CD4-positive, alpha-beta memory T cell (primary cell): ENCODE measurements at regions not wholly inside any gene's neighbourhood (a gene's known extent, or its start where the extent isn't known, plus 50 kb on each side); places are given as distances from the start of the nearest gene placed in this dataset.
A peak's percentile ranks its signal among the peaks of the same experiment; 100 is the strongest.
"Not testable (repeated sequence)": the region's sequence is repeated elsewhere in the genome, so short reads cannot be mapped to it uniquely, and the experiment has no call there.

Experiments used
- CTCF ChIA-PET: fragments of 350-600 bp; sonication (Branson Sonifier 250); formaldehyde crosslinking; loops from one replicate; lab custom pipeline; 2021; ENCODE audit warnings: inconsistent platforms; ENCODE audit not compliant: partially characterized antibody; lab: Charles Lee
- POLR2A ChIA-PET: fragments of 350-600 bp; sonication (Branson Sonifier 250); formaldehyde crosslinking; loops from one replicate; lab custom pipeline; 2021; ENCODE audit not compliant: partially characterized antibody; lab: Charles Lee
- DNase-seq, 5 donors: peaks; one replicate each; pipeline versions ENCODE4 v3.0.0 to v3.0.0-alpha.2; 2020 to 2022; ENCODE audit warnings: mixed read lengths in 1 of 5
- H3K27ac ChIP-seq: one replicate; pipeline ENCODE4 v1.7.0; 2013; ENCODE audit warnings: low read depth, low read length
- H3K27me3 ChIP-seq: 2 replicates; pipeline ENCODE4 v1.7.0; 2013; ENCODE audit warnings: mild to moderate bottlenecking, low read length, moderate library complexity; ENCODE audit not compliant: insufficient read depth
- H3K36me3 ChIP-seq: 2 replicates; pipeline ENCODE4 v1.7.0; 2013; ENCODE audit warnings: mild to moderate bottlenecking, low read length, moderate library complexity; ENCODE audit not compliant: insufficient read depth
- H3K4me1 ChIP-seq: 2 replicates; pipeline ENCODE4 v1.7.0; 2013; ENCODE audit warnings: mild to moderate bottlenecking, low read length, moderate library complexity; ENCODE audit not compliant: insufficient read depth
- H3K4me3 ChIP-seq, 2 donors: one replicate each; pipeline ENCODE4 v1.7.0; 2013; ENCODE audit warnings: low read length in 2 of 2, mild to moderate bottlenecking in 1 of 2
- H3K9me3 ChIP-seq, 2 donors: one replicate each; pipeline ENCODE4 v1.7.0; 2013; ENCODE audit warnings: low read length in 2 of 2, control low read depth in 1 of 2; ENCODE audit not compliant: control insufficient read depth in 1 of 2
- H3K27ac Mint-ChIP-seq, 7 donors: one replicate each; pipeline ENCODE4 v1.8.0; 2020 to 2021; ENCODE audit warnings: mixed read lengths in 7 of 7, mild to moderate bottlenecking in 6 of 7, inconsistent platforms in 3 of 7, moderate library complexity in 3 of 7
- H3K27me3 Mint-ChIP-seq, 2 donors: one replicate each; pipeline ENCODE4 v1.8.0; 2020 to 2021; ENCODE audit warnings: mixed read lengths in 2 of 2
- H3K36me3 Mint-ChIP-seq, 2 donors: one replicate each; pipeline ENCODE4 v1.8.0; 2020 to 2021; ENCODE audit warnings: mixed read lengths in 2 of 2, inconsistent platforms in 1 of 2, mild to moderate bottlenecking in 1 of 2
- H3K4me1 Mint-ChIP-seq, 4 donors: one replicate each; pipeline ENCODE4 v1.8.0; 2020 to 2021; ENCODE audit warnings: mixed read lengths in 4 of 4, mild to moderate bottlenecking in 1 of 4
- H3K4me3 Mint-ChIP-seq, 8 donors: one replicate each; pipeline ENCODE4 v1.8.0; 2020 to 2021; ENCODE audit warnings: mixed read lengths in 8 of 8, mild to moderate bottlenecking in 7 of 8, moderate library complexity in 6 of 8, inconsistent platforms in 3 of 8
- H3K9me3 Mint-ChIP-seq, 8 donors: one replicate each; pipeline ENCODE4 v1.8.0; 2020 to 2021; ENCODE audit warnings: mixed read lengths in 8 of 8, mild to moderate bottlenecking in 5 of 8, inconsistent platforms in 3 of 8, moderate library complexity in 1 of 8
- intact Hi-C: fragments of 100-400 bp; cut with micrococcal nuclease; formaldehyde crosslinking; loops from one replicate; pipeline ENCODE4 v1.15.1; 2023

- DNase-seq = no peak
- no peak overlapping the region for H3K27ac ChIP-seq
- POLR2A ChIA-PET = no interaction called here
- no peak overlapping the region for H3K4me3 Mint-ChIP-seq
- no peaks in the 10 kb centered on the region for H3K4me1 Mint-ChIP-seq
- no peaks in the 10 kb centered on the region for H3K27me3 Mint-ChIP-seq
- CTCF ChIA-PET = no interaction called here
- H3K36me3 ChIP-seq = no peaks in the 10 kb centered on the region
- H3K4me3 ChIP-seq = no peak overlapping the region
- H3K27me3 ChIP-seq = no peaks in the 10 kb centered on the region
- no peaks in the 10 kb centered on the region for H3K4me1 ChIP-seq
- no peaks in the 10 kb centered on the region for H3K9me3 ChIP-seq
- no peaks in the 10 kb centered on the region for H3K36me3 Mint-ChIP-seq
- H3K9me3 Mint-ChIP-seq = peaks cover 2 to 18% (median 7%) of the 10 kb centered on the region in 8 donors
- intact Hi-C loops = no loop called here
- H3K27ac Mint-ChIP-seq = no peak overlapping the region
Observed at GRCh38 chr9:108039012-108039411, 549.4 kb upstream of the KLF4 start.

DNA sequence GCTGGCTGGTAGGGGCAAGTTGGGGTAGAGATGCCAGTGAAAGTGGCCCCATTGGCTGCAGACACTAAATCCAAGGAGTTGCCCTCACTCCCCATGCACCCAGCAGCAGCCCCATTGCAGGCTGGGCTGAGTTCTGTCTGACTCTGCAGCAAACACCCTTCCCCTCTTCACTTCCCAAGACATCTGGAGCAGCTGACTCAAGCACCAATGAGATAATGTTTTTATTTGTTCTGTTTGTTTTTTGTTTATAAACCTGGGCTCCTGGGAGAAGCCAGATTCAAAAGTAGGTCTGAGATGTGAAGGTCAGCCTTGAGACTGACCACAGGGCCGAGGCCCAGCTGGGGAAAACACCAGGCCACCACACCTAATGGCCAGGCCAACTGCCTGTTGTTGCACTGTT lies 545.9 kb upstream of the KLF4 start:
- no peak overlapping the region for H3K27ac ChIP-seq
- H3K36me3 ChIP-seq = no peaks in the 10 kb centered on the region
- no peak overlapping the region for H3K27ac Mint-ChIP-seq
- ChIA-PET POLR2A (no interaction called here), CTCF (no interaction called here)
- H3K4me1 ChIP-seq = no peaks in the 10 kb centered on the region
- no peaks in the 10 kb centered on the region for H3K27me3 ChIP-seq
- DNase-seq = no peak
- H3K4me3 Mint-ChIP-seq = no peak overlapping the region
- no peaks in the 10 kb centered on the region for H3K9me3 ChIP-seq
- no peaks in the 10 kb centered on the region for H3K4me1 Mint-ChIP-seq
- intact Hi-C loops = no loop called here
- no peaks in the 10 kb centered on the region for H3K27me3 Mint-ChIP-seq
- H3K36me3 Mint-ChIP-seq = no peaks in the 10 kb centered on the region
- H3K4me3 ChIP-seq = no peak overlapping the region
- H3K9me3 Mint-ChIP-seq = peaks cover 4 to 18% (median 8%) of the 10 kb centered on the region in 8 donors

DNA sequence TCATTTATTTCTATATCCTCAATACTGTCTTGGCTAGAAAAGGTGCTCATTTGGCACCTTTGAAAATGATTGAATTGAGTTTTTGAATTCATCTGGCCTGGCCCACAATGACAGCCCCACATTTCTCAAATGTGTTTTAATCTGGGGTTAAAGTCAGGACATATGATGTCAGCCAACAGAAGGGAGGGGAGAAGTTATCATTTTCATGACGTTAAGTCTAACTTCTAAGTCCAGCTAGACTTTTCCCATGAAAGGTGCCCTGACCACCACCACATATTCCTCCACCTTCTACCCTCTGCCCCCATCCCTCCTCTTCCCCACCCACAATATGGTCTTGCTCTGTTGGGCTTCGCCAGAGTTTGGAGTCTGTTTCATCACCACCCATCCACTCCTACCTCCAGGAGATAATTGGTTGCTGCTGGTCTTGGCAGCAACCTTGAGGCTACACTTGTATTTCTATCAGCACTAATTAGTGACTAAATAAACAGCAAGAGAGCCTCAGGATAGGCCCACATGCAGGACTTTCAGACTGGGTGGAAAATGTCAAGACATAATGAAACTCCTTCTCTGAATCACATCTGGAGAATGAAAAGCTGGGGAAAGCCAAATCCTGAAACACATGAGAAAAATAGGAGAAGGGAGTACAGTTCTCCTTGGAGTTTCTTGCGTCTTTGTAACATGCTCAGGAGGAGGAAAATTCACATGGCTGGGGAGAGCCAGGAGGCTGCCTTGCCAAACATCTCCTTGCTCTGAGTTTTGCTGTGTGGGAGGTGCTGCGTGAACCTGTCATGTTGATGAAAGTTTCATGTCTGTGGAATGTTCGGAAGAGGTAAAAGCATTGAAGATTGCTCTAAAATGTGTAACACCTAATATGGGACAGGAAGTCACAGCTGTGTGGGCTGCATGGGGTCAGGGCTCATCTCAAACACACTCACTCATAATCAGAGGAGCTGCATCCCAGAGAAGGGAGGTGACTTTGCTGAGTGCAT lies 544.7 kb upstream of the KLF4 start:
- ChIA-PET CTCF (no interaction called here), POLR2A (no interaction called here)
- no peak overlapping the region for H3K4me3 Mint-ChIP-seq
- H3K4me1 Mint-ChIP-seq = no peaks in the 10 kb centered on the region
- intact Hi-C loops = no loop called here
- Histone ChIP-seq H3K4me1 (no peaks in the 10 kb centered on the region), H3K4me3 (no peak overlapping the region), H3K27ac (no peak overlapping the region), H3K9me3 (no peaks in the 10 kb centered on the region), H3K36me3 (no peaks in the 10 kb centered on the region), H3K27me3 (no peaks in the 10 kb centered on the region)
- DNase-seq = no peak
- no peaks in the 10 kb centered on the region for H3K36me3 Mint-ChIP-seq
- H3K27me3 Mint-ChIP-seq = no peaks in the 10 kb centered on the region
- peaks cover 4 to 18% (median 11%) of the 10 kb centered on the region in 8 donors for H3K9me3 Mint-ChIP-seq
- no peak overlapping the region for H3K27ac Mint-ChIP-seq

DNA sequence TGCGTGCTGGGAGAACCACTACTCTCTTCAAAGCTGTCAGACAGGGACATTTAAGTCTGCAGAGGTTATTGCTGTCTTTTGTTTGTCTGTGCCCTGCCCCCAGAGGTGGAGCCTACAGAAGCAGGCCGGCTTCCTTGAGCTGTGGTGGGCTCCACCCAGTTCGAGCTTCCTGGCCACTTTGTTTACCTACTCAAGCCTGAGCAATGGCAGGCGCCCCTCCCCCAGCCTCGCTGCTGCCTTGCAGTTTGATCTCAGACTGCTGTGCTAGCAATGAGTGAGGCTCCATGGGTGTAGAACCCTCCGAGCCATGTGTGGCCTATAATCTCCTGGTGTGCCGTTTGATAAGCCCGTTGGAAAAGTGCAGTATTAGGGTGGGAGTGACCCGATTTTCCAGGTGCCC lies 542.5 kb upstream of the KLF4 start:
- POLR2A ChIA-PET, H3K36me3 ChIP-seq, intact Hi-C loops, CTCF ChIA-PET, H3K4me1 Mint-ChIP-seq, H3K27ac ChIP-seq, H3K9me3 ChIP-seq, H3K27ac Mint-ChIP-seq, H3K4me3 ChIP-seq, H3K4me1 ChIP-seq, DNase-seq, H3K4me3 Mint-ChIP-seq, H3K36me3 Mint-ChIP-seq, H3K27me3 Mint-ChIP-seq, H3K27me3 ChIP-seq: not testable (repeated sequence)
- H3K9me3 Mint-ChIP-seq = peaks cover 4 to 24% (median 11%) of the 10 kb centered on the region in 8 donors

- H3K4me1 Mint-ChIP-seq, H3K4me3 ChIP-seq, intact Hi-C loops, H3K4me1 ChIP-seq, H3K36me3 Mint-ChIP-seq, H3K36me3 ChIP-seq, POLR2A ChIA-PET, CTCF ChIA-PET, H3K27me3 Mint-ChIP-seq, DNase-seq, H3K27ac Mint-ChIP-seq, H3K27ac ChIP-seq, H3K27me3 ChIP-seq, H3K9me3 ChIP-seq: not testable (repeated sequence)
- Mint-ChIP-seq H3K9me3 (peaks cover 4 to 28% (median 10%) of the 10 kb centered on the region in 8 donors), H3K4me3 (peak overlapping the region in 1 of 8 donors; percentile 22)
Observed at GRCh38 chr9:108031221-108031620, 541.7 kb upstream of the KLF4 start.

- CTCF ChIA-PET, H3K4me1 Mint-ChIP-seq, H3K27ac Mint-ChIP-seq, H3K27ac ChIP-seq, H3K27me3 ChIP-seq, H3K9me3 ChIP-seq, H3K4me3 Mint-ChIP-seq, H3K4me3 ChIP-seq, H3K27me3 Mint-ChIP-seq, H3K36me3 ChIP-seq, POLR2A ChIA-PET, DNase-seq, intact Hi-C loops, H3K4me1 ChIP-seq, H3K36me3 Mint-ChIP-seq: not testable (repeated sequence)
- peaks cover 0 to 27% (median 4%) of the 10 kb centered on the region in 8 donors for H3K9me3 Mint-ChIP-seq
Observed at GRCh38 chr9:108026718-108027117, 537.1 kb upstream of the KLF4 start.

DNA sequence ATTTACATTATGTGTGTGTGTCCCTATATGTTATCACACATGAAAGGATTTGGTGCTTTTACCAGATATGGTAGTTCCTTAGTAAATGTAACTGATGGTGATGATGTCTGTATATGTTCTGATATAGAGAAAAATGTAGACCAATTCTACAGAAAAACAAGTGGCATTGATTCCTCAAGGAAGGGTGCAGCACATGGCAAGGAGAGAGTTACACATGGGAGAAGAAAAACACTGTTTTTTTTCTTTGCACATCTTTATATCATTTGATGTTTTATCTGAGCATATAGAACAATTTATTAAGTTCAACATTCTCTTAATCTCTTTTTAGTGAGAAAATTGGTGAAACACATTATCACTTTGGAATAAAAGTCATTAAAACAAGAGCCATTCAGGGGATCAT lies 535.0 kb upstream of the KLF4 start:
- Mint-ChIP-seq H3K4me3 (no peak overlapping the region), H3K36me3 (no peaks in the 10 kb centered on the region), H3K27ac (no peak overlapping the region), H3K4me1 (no peaks in the 10 kb centered on the region), H3K9me3 (peaks cover 0 to 16% (median 2%) of the 10 kb centered on the region in 8 donors), H3K27me3 (no peaks in the 10 kb centered on the region)
- Histone ChIP-seq H3K36me3 (no peaks in the 10 kb centered on the region), H3K4me1 (no peaks in the 10 kb centered on the region), H3K9me3 (no peaks in the 10 kb centered on the region), H3K4me3 (no peak overlapping the region), H3K27me3 (no peaks in the 10 kb centered on the region), H3K27ac (no peak overlapping the region)
- ChIA-PET POLR2A (no interaction called here), CTCF (no interaction called here)
- DNase-seq = no peak
- intact Hi-C loops = no loop called here
